HG03097 (cell line): ENCODE measurements at regions not wholly inside any gene's neighbourhood (a gene's known extent, or its start where the extent isn't known, plus 50 kb on each side); places are given as distances from the start of the nearest gene placed in this dataset.
A peak's percentile ranks its signal among the peaks of the same experiment; 100 is the strongest.

Experiments
- ATAC-seq: cut with Tn5 transposase; IDR thresholded peaks from one replicate; pipeline ENCODE4 v1.9.1; 2021; ENCODE audit not compliant: unreplicated experiment, low FRiP score

GRCh38 chr2:12428324-12428723 lies 288.4 kb upstream of the TRIB2 start:
- ATAC-seq = no peak

DNA sequence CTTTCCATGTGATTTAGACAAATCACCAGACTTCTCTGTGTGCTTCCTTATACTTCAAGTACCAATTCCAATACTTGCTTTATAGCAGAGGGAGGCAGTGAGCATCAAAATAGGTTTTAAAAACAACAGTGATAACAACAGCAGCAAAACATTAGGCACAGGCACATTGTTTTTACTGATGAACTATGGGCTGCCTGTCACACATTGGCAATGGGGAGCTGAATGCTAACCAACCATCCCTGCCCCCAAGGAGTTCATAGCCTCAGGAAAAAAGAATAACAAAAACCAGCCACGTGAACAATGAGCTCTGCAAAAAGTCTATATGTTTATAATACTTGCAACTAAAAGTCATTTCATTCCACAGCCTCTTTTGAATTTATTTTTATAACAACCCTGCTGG lies 287.9 kb upstream of the TRIB2 start:
- ATAC-seq = no peak

DNA sequence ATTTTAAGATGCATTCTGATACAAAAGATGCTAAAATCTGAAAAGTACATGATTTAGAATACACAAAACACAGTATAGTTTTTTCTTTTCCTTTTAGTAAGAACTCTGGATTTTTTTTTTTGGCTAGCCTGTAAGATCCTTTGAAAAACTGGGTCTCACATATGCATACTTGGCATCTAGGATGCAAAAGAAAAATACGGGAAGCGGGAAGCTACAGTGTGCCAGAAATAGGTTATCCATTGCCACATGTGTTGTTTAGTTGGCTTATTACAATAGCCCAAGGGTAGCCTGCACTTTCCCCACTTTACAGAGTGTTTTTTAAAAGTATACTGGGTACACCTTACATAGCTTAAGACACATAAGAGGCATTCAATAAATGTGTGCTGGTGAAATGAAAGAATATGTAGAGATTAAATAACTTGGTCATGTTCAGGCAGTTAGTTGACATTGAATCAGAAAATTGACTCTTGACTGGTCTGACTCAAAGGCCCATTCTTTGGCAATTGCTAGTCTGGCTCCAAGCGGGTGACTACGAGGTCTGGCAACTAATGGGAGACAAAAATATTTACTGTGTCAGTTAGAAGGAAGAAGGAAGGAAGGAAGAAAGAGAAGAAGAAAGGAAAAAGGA lies 286.8 kb upstream of the TRIB2 start:
- no peak for ATAC-seq

- peak; percentile 100 for ATAC-seq
These were observed 286.2 kb upstream of the TRIB2 start for GRCh38 chr2:12430407-12431133.

GRCh38 chr2:12432985-12433625 lies 283.6 kb upstream of the TRIB2 start:
- ATAC-seq = no peak

- no peak for ATAC-seq
These were observed 283.1 kb upstream of the TRIB2 start for GRCh38 chr2:12433626-12433990.

- no peak for ATAC-seq
These were observed 282.1 kb upstream of the TRIB2 start for GRCh38 chr2:12434630-12435098.

DNA sequence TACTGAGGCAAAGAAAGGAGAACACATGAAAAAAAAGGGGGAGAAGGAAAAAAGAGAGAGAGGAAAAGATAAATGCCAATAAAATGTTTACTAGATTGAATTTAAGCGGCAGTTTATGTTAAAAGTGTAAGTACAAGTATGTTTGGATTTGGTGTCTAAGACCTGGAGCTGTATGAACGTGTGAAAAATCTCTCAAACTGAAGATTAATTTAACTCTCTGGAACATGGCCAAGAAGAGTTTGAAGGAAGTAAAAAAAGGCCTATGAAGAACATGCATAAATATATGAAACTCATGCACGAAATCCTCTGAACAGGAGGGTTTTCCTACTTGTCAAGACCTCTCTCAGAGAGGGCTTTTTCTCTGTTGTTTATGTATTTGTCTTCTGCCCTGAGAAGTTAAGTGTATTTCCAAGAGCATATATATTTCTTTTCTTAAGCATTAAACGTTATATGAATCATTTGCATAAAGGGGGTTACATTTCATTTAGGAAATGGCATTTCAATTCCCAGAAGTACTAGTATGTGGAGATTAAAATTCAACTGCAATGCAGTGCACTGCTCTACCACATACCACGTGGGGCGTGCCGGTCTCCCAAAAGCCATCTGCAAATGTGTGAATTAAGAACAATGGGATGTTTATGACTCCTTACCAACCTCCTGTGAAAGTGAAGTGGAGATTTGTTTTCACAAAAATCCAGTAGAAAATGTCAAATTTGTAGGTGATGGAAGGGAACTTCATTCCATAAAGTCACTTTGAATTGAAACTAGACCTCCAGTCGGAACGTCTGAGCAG lies 281.1 kb upstream of the TRIB2 start:
- ATAC-seq = no peak

- ATAC-seq = no peak
These were observed 280.3 kb upstream of the TRIB2 start for GRCh38 chr2:12436483-12436882.

- ATAC-seq = no peak
These were observed 279.7 kb upstream of the TRIB2 start for GRCh38 chr2:12436935-12437561.

DNA sequence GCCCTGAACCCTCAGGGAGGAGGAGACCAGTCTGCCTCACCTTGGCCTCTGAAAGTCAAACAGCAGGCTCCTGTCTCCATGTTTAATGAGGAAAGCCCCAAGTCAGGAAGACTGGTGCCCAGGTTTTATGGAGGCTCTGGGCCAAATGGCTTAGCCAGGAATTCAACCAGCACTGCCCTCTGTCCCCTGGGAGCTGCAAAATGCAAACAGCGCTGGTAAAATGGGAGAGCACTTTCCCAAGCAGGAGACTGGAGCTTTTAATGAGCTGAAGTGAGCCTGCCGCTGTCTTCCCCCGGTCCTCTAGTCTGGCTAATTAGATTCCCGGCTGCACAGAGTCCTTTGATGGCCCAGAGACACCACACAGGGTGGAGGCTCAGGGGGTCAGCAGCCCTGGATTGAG lies 276.0 kb upstream of the TRIB2 start:
- no peak for ATAC-seq

- ATAC-seq = no peak
These were observed 274.8 kb upstream of the TRIB2 start for GRCh38 chr2:12441750-12442475.

GRCh38 chr2:12442476-12442847 lies 274.3 kb upstream of the TRIB2 start:
- no peak for ATAC-seq

DNA sequence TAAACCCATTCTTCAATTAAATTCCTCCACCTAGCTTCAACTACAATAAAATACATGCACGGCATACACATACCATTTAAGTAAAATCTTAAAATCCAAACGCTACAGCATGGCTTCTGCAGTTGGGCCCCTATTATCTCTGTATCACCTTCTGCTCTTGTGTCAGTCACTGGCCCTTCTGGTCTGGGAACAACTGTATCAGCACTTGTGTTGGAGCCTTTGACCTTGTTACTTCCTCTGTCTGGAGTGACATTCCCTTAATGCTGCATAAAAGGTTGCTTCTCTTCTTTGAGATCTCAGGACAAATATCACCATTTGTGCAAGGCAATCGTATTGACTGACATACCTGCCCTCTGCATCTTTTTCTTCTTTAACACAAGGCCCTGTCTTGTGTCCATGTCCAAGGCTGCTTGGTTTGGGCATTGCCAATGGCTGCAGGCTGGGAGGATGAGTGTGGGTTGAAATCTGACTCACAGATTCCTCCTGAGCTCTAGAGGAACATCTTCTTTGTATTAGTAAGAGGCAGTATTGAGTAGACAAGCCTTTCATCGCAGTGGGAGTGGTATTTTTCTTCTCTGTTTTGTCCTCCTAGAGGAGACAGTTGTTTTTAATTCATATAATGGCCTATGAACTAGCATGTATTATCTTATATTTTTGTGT lies 267.8 kb upstream of the TRIB2 start:
- no peak for ATAC-seq

DNA sequence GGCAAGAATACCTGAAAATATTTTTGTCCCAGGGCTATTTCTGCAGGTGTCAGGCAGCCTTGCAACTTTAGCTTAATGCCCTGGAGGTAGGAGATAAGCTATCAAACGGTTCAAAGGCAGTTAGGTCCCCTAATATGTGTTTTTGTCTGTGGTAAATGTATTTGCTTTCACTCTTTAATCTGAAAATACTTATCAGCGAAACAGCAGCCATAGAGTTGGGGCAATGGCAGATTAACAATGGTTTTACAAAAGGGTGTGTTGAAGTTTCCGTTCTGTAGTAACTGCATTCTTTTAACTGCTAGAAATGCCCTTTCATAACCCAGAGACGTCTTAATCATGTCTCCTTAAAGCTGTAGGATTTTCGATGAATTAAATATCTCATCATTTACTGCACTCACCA lies 265.0 kb upstream of the TRIB2 start:
- no peak for ATAC-seq

- no peak for ATAC-seq
These were observed 264.6 kb upstream of the TRIB2 start for GRCh38 chr2:12452185-12452584.

- no peak for ATAC-seq
These were observed 263.0 kb upstream of the TRIB2 start for GRCh38 chr2:12453731-12454130.

DNA sequence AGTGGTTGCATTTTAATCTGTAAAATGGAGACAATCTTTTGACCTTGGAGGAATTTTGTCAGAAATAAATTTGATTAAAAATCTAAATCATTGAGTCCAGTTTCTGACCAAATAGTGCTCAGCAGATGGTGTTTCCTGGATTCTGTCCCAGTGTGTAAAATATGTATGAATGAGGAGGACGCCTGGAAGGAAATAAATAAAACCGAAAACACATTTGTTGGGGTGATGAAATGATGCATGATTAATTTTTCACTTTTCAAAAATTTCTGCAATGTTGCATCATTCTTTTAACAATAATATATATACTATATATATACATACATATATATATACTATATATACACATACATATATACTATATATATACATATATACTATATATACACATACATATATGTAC lies 261.1 kb upstream of the TRIB2 start:
- ATAC-seq = no peak

- ATAC-seq = peak; percentile 85
These were observed 260.2 kb upstream of the TRIB2 start for GRCh38 chr2:12456293-12457106.
